ENCODE measurements at regions not wholly inside any gene's neighbourhood (a gene's known extent, or its start where the extent isn't known, plus 50 kb on each side); places are given as distances from the start of the nearest gene placed in this dataset.

GRCh38 chr3:174716956-174717505 is 142.1 kb upstream of the NAALADL2 start:
- H3K36me3 ChIP-seq (ENCODE audit: control insufficient read depth, insufficient read depth, low read length): no peaks in the 10 kb centered on the region
- H3K27me3 ChIP-seq (ENCODE audit: control insufficient read depth, insufficient read depth, low read length): no peaks in the 10 kb centered on the region
- no peaks in the 10 kb centered on the region for H3K4me1 ChIP-seq (ENCODE audit: control insufficient read depth, extremely low read depth, insufficient read depth, low read length)
- DNase-seq (ENCODE audit: low read depth in 2 of 2): no peak
- H3K27ac ChIP-seq (ENCODE audit: insufficient read depth, low read length): no peak overlapping the region
- TF ChIP-seq CTCF (conservative IDR thresholded peaks at IDR 0.05 in 1 of 2, IDR thresholded peaks at IDR 0.05 in 1 of 2; ENCODE audit: low read depth in 1 of 2, low read length in 2 of 2) (no peak), EZH2 (IDR thresholded peaks at IDR 0.05; ENCODE audit: low read length, missing control alignments) (no peak)
- H3K4me3 ChIP-seq (replicated peaks in 1 of 4; ENCODE audit: control extremely low read depth in 1 of 4, insufficient read depth in 1 of 4, low read depth in 3 of 4, low read length in 4 of 4): no peak overlapping the region
- no peaks in the 10 kb centered on the region for H3K79me2 ChIP-seq (ENCODE audit: control insufficient read depth, insufficient read depth, low read length)
- no peaks in the 10 kb centered on the region for H3K9me3 ChIP-seq (ENCODE audit: control insufficient read depth, insufficient read depth, low read depth, low read length)
- no peaks in the 10 kb centered on the region for H4K20me1 ChIP-seq (ENCODE audit: control insufficient read depth, extremely low read depth, insufficient read depth, low read length)
- H2AFZ ChIP-seq (ENCODE audit: low read length): no peak overlapping the region
- H3K9ac ChIP-seq (ENCODE audit: insufficient read depth, low read length): no peak overlapping the region
- no peak overlapping the region for H3K4me2 ChIP-seq (ENCODE audit: extremely low read depth, insufficient read depth, low read length)

DNA sequence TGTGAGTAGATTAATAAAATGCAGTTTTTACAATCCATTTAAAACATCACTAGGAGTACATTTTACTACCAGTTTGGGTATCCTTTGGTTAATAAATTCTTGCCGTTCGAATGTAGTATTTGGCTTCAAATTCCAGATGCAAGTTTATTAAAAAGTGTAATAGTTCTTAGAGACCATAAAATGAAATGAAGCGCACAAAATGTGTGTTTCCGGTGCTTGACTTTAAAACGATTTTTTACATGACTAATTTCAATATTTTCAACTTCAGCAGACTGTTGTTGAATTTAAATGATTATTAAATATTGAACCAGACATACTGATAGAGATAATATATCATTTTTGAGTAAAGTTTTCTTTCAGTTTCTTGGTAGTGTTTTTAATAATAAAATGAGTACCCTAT is 138.4 kb upstream of the NAALADL2 start:
- no peak overlapping the region for H3K4me2 ChIP-seq (ENCODE audit: extremely low read depth, insufficient read depth, low read length)
- H3K9me3 ChIP-seq (ENCODE audit: control insufficient read depth, insufficient read depth, low read depth, low read length): no peaks in the 10 kb centered on the region
- H3K27me3 ChIP-seq (ENCODE audit: control insufficient read depth, insufficient read depth, low read length): no peaks in the 10 kb centered on the region
- H3K4me1 ChIP-seq (ENCODE audit: control insufficient read depth, extremely low read depth, insufficient read depth, low read length): no peaks in the 10 kb centered on the region
- no peaks in the 10 kb centered on the region for H3K79me2 ChIP-seq (ENCODE audit: control insufficient read depth, insufficient read depth, low read length)
- H2AFZ ChIP-seq (ENCODE audit: low read length): no peak overlapping the region
- H3K9ac ChIP-seq (ENCODE audit: insufficient read depth, low read length): no peak overlapping the region
- H3K27ac ChIP-seq (ENCODE audit: insufficient read depth, low read length): no peak overlapping the region
- H3K36me3 ChIP-seq (ENCODE audit: control insufficient read depth, insufficient read depth, low read length): no peaks in the 10 kb centered on the region
- TF ChIP-seq EZH2 (IDR thresholded peaks at IDR 0.05; ENCODE audit: low read length, missing control alignments) (no peak), CTCF (conservative IDR thresholded peaks at IDR 0.05 in 1 of 2, IDR thresholded peaks at IDR 0.05 in 1 of 2; ENCODE audit: low read depth in 1 of 2, low read length in 2 of 2) (no peak)
- H3K4me3 ChIP-seq (replicated peaks in 1 of 4; ENCODE audit: control extremely low read depth in 1 of 4, insufficient read depth in 1 of 4, low read depth in 3 of 4, low read length in 4 of 4): no peak overlapping the region
- H4K20me1 ChIP-seq (ENCODE audit: control insufficient read depth, extremely low read depth, insufficient read depth, low read length): no peaks in the 10 kb centered on the region
- DNase-seq (ENCODE audit: low read depth in 2 of 2): no peak

- Histone ChIP-seq H3K9ac (ENCODE audit: insufficient read depth, low read length) (no peak overlapping the region), H2AFZ (ENCODE audit: low read length) (no peak overlapping the region), H3K79me2 (ENCODE audit: control insufficient read depth, insufficient read depth, low read length) (no peaks in the 10 kb centered on the region), H3K27ac (ENCODE audit: insufficient read depth, low read length) (no peak overlapping the region), H3K36me3 (ENCODE audit: control insufficient read depth, insufficient read depth, low read length) (no peaks in the 10 kb centered on the region), H3K4me2 (ENCODE audit: extremely low read depth, insufficient read depth, low read length) (no peak overlapping the region), H3K4me3 (replicated peaks in 1 of 4; ENCODE audit: control extremely low read depth in 1 of 4, insufficient read depth in 1 of 4, low read depth in 3 of 4, low read length in 4 of 4) (no peak overlapping the region), H3K27me3 (ENCODE audit: control insufficient read depth, insufficient read depth, low read length) (no peaks in the 10 kb centered on the region), H3K9me3 (ENCODE audit: control insufficient read depth, insufficient read depth, low read depth, low read length) (no peaks in the 10 kb centered on the region), H3K4me1 (ENCODE audit: control insufficient read depth, extremely low read depth, insufficient read depth, low read length) (no peaks in the 10 kb centered on the region), H4K20me1 (ENCODE audit: control insufficient read depth, extremely low read depth, insufficient read depth, low read length) (no peaks in the 10 kb centered on the region)
- DNase-seq (ENCODE audit: low read depth in 2 of 2): no peak
- TF ChIP-seq EZH2 (IDR thresholded peaks at IDR 0.05; ENCODE audit: low read length, missing control alignments): no peak
Observed at GRCh38 chr3:174725303-174725702, 133.8 kb upstream of the NAALADL2 start.

Measured in fibroblast of lung (primary cell).